ENCODE measurements at regions not wholly inside any gene's neighbourhood (a gene's known extent, or its start where the extent isn't known, plus 50 kb on each side); places are given as distances from the start of the nearest gene placed in this dataset.

GRCh38 chrX:38988301-38988700 is 187.0 kb downstream of the MID1IP1 start:
- Histone ChIP-seq H3K9me3 (no peaks in the 10 kb centered on the region), H3K4me1 (ENCODE audit: insufficient read depth) (no peaks in the 10 kb centered on the region), H3K27me3 (no peaks in the 10 kb centered on the region), H3K27ac (no peak overlapping the region), H3K4me3 (no peak overlapping the region), H3K36me3 (no peaks in the 10 kb centered on the region)
- DNase-seq, result no peak
- WGBS, 3 donors, result 84 to 86% (median 85%) methylated on average over 2 of the region's 2 CpGs
- intact Hi-C loops (cut with DNase I), result no loop called here
- no peak for TF ChIP-seq EP300 (IDR thresholded peaks at IDR 0.05)
- TF ChIP-seq, protein P1, sequence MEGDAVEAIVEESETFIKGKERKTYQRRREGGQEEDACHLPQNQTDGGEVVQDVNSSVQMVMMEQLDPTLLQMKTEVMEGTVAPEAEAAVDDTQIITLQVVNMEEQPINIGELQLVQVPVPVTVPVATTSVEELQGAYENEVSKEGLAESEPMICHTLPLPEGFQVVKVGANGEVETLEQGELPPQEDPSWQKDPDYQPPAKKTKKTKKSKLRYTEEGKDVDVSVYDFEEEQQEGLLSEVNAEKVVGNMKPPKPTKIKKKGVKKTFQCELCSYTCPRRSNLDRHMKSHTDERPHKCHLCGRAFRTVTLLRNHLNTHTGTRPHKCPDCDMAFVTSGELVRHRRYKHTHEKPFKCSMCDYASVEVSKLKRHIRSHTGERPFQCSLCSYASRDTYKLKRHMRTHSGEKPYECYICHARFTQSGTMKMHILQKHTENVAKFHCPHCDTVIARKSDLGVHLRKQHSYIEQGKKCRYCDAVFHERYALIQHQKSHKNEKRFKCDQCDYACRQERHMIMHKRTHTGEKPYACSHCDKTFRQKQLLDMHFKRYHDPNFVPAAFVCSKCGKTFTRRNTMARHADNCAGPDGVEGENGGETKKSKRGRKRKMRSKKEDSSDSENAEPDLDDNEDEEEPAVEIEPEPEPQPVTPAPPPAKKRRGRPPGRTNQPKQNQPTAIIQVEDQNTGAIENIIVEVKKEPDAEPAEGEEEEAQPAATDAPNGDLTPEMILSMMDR (IDR thresholded peaks at IDR 0.05), result no peak

DNA sequence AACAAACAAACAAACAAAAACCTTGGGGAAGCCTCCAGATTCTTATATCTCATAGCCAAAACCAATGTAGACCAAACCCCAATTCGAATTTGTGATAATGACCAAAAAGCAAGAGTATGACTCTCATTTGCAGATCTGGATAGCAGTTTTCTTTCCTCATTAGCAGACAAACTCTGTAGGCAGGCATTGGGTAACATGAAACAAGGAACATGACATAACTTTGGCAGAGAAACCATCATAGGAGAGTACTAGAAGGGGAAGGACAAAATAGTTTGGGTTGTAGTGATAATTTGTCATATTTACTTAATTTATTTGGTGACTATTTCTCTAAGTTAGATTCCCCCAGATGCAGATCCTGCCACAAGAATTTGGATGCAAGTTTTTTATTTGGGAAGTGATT is 187.8 kb downstream of the MID1IP1 start:
- no peaks in the 10 kb centered on the region for H3K27me3 ChIP-seq
- H3K4me1 ChIP-seq (ENCODE audit: insufficient read depth), result no peaks in the 10 kb centered on the region
- no peak for TF ChIP-seq POLR2A (IDR thresholded peaks at IDR 0.05)
- TF ChIP-seq, protein P1 (IDR thresholded peaks at IDR 0.05), result no peak
- no peak for TF ChIP-seq EP300 (IDR thresholded peaks at IDR 0.05)
- H3K9me3 ChIP-seq, result no peaks in the 10 kb centered on the region
- no peak overlapping the region for H3K27ac ChIP-seq
- intact Hi-C loops (cut with DNase I), result no loop called here
- 39 to 45% (median 43%) methylated on average over 1 of the region's 1 CpG for WGBS, 3 donors
- H3K36me3 ChIP-seq, result no peaks in the 10 kb centered on the region
- no peak for DNase-seq
- H3K4me3 ChIP-seq, result no peak overlapping the region

- Histone ChIP-seq H3K9me3 (no peaks in the 10 kb centered on the region), H3K36me3 (no peaks in the 10 kb centered on the region), H3K4me1 (ENCODE audit: insufficient read depth) (no peaks in the 10 kb centered on the region), H3K4me3 (no peak overlapping the region), H3K27ac (no peak overlapping the region), H3K27me3 (no peaks in the 10 kb centered on the region)
- DNase-seq, result no peak
- intact Hi-C loops (cut with DNase I), result no loop called here
- WGBS, 3 donors, result 71 to 79% (median 73%) methylated on average over 3 of the region's 3 CpGs
- TF ChIP-seq, protein P1 (IDR thresholded peaks at IDR 0.05), result no peak
- TF ChIP-seq EP300 (IDR thresholded peaks at IDR 0.05) (no peak), POLR2A (IDR thresholded peaks at IDR 0.05) (no peak)
Observed at GRCh38 chrX:38991656-38992440, 190.6 kb downstream of the MID1IP1 start.

- no peak for TF ChIP-seq EP300 (IDR thresholded peaks at IDR 0.05)
- TF ChIP-seq, protein P1 (IDR thresholded peaks at IDR 0.05), result no peak
- TF ChIP-seq POLR2A (IDR thresholded peaks at IDR 0.05), result no peak
- Histone ChIP-seq H3K36me3 (no peaks in the 10 kb centered on the region), H3K27me3 (no peaks in the 10 kb centered on the region), H3K9me3 (no peaks in the 10 kb centered on the region), H3K27ac (no peak overlapping the region), H3K4me1 (ENCODE audit: insufficient read depth) (no peaks in the 10 kb centered on the region), H3K4me3 (no peak overlapping the region)
- intact Hi-C loops (cut with DNase I), result no loop called here
- no peak for DNase-seq
- WGBS, 3 donors, result 74 to 79% (median 76%) methylated on average over 12 of the region's 12 CpGs
Observed at GRCh38 chrX:38992441-38993096, 191.3 kb downstream of the MID1IP1 start.

Measured in ovary (tissue), 7 donors.